ENCODE measurements at regions not wholly inside any gene's neighbourhood (a gene's known extent, or its start where the extent isn't known, plus 50 kb on each side); places are given as distances from the start of the nearest gene placed in this dataset.
"Not testable (repeated sequence)": the region's sequence is repeated elsewhere in the genome, so short reads cannot be mapped to it uniquely, and the experiment has no call there.

DNA sequence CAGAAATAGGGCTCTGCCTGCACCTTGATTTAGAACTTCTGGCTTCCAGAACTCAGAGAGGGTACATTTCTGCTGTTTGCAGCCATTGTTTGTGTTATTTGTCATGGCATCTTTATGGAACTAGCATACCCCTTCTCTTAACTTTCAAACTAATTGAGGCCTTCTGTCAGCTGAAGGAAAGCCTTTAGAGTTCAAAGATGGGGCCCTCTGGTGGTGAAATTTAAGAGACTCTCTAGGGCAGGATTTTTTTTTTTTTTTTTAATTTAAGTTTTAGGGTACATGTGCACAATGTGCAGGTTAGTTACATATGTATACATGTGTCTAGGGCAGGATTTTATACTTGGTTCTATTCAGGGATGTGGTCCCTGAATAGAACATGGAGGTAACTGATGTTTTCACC, 260.6 kb upstream of the LINC00305 start:
- DNase-seq (ENCODE audit: low read depth) = peak; percentile 22

DNA sequence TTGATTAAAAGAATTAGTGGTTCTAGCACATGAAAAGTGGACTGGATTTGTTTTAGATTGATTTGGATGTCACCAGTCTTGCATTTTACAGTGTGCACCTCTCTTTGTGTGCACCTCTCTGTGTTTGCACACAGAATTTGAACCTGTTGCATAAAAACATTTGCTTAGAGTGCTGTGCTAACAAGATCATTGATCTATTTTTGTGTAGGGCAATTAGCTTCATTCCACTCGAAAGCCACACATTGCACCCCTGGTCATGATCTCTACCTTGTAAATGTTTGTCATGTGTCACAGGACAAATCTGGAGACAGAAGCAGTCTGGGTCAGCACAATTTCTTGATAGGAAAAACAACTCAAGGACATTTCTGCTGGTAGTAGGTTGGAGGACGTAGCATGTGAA, 258.7 kb upstream of the LINC00305 start:
- DNase-seq (ENCODE audit: low read depth) = no peak

- DNase-seq (ENCODE audit: low read depth) = no peak
Observed at GRCh38 chr18:64405161-64405560, 256.3 kb upstream of the LINC00305 start.

DNA sequence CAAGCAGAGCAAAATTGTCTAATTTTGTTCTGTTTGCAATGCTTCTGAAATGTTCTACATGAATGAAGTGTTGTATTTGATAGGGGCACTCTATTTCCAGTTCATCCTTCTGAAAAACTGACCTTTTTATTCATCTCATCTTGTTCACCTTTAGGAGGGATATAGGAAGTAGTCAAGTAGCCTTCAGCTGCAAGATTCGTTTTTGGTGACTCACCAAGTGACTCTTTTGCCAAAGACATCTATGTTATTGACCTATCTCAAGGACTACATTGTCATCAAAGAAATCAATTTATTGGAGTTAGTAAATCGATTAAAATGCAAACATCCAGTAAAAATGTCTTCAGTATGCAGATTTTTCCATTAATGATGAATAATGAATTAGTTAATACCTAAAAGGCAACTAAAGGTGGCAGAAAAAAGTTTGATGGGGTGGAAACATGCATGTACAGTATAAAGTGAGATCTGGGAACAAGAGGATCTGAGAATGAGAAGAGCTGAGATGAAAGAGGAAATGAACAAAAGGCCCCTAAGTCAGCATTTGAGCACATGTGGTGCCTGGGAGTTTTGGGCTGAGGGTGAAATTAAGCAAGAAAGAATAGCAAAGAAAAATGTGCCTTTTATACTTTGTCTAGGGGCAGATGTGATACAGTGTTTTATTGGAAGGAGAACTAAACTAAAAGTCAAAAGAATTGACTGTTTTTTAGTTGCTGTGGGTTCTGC, 255.1 kb upstream of the LINC00305 start:
- no peak for DNase-seq (ENCODE audit: low read depth)

GRCh38 chr18:64402636-64403035, 253.7 kb upstream of the LINC00305 start:
- no peak for DNase-seq (ENCODE audit: low read depth)

DNA sequence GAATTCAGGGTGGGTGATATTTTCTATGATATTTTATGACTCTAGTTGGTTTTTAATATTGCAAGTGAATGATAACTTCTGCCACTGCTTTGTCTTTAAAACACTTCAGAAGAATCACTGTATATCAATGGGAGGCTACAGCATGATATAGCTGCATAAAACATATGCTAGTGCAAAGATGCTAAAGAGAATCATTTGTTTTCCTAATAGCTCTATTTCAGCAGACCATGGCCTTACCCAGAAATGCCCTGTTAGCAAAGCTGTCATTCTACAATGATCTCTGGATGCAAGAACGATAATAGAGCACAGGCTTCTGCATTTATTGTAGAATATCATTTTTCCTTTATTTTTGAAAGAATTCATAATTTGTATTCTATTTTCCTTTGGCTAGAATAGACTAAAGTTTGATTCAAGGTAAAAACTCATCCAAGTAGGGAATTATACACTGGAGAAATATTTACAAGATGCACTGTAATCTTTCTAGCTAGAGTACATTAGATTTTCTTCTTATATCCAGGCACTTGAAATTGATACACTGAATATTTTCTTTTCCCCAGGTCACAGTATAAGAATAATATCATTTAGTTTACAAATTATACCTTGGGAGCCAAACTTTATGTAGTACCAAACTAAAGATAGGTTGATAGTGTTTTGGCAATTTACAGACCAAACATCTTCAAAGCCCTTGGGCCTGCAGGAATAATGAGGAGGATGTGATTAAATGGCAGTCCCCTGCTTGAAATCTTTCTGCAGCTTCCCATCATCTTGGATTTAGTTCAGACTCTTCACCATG, 252.6 kb upstream of the LINC00305 start:
- no peak for DNase-seq (ENCODE audit: low read depth)

DNA sequence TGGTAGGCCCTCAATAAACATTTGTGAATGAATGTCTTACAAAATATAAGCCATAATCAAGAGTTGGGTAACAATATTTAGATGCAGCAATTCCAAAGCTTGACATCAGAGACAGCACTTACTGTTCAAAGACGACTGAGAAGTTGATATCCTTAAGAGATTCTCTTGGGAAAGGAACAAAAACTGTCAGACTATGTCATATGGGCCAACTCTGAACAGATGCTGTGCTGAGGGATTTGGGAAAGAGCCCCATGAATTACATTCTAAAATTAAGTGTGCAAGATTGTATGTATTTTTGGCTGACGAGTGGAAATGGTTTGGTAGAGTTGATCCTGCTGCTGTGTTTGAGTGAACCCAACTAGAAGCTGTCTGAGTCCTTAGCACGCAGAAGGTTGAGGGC, 250.7 kb upstream of the LINC00305 start:
- no peak for DNase-seq (ENCODE audit: low read depth)

GRCh38 chr18:64398320-64398719, 249.4 kb upstream of the LINC00305 start:
- DNase-seq (ENCODE audit: low read depth) = no peak

DNA sequence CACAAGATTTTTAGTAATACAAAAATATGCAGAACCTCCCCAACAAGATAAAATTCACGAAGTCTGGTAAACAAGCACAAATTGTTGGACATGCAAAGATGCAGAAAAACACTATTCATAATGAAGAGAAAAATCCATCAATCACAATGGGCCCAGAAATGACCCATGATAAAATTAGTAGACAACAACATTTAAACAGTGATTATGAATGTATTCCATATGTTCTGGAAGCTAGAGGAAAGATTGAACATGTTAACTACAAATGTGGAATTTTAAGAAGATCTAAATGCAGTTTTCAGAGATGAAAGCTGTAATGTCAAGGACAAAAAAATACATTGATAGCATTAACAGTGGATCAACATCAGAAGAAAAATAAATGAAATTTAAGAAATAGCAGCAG, 243.3 kb upstream of the LINC00305 start:
- no peak for DNase-seq (ENCODE audit: low read depth)

GRCh38 chr18:64384101-64384500, 235.2 kb upstream of the LINC00305 start:
- DNase-seq (ENCODE audit: low read depth) = no peak

DNA sequence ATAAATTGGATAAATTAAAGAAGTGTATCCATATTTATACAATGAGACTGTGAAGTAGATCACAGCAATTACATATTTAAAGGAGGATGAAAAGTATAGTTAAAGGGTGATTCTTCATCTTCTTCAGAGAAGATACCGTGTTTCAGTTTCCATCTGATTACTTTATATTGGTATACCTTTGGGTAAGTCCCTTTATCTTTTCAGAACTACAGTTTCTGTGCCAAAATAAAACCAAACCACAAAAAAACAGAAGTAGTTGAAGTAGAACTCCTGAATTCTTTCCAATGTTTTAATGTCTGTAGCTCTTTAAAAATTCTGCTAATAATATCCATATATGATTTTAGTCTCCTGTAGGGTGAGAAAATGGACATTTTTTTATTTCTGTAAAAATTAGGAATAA, 231.2 kb upstream of the LINC00305 start:
- DNase-seq (ENCODE audit: low read depth) = no peak

DNA sequence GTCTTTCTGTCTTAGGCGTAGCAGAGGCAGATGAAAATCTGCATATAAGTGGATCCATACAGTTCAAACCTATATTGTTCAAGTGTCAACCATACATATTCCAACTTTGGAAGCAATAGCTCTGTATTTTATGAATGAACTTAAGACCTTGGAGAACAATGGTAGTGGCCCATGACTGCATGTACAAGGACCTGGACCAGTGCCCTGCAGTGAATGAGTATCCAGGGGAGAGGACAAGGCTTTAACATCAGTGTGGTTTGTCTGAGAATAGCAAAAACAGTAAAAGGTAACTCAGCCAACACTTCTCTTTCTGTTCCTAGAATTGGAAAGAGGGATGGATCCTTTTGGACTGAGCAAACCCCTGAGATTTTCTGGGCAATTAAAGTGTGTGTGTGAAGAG, 230.8 kb upstream of the LINC00305 start:
- DNase-seq (ENCODE audit: low read depth) = no peak

GRCh38 chr18:64377446-64377845, 228.6 kb upstream of the LINC00305 start:
- DNase-seq (ENCODE audit: low read depth) = no peak

GRCh38 chr18:64372850-64373249, 224.0 kb upstream of the LINC00305 start:
- no peak for DNase-seq (ENCODE audit: low read depth)

DNA sequence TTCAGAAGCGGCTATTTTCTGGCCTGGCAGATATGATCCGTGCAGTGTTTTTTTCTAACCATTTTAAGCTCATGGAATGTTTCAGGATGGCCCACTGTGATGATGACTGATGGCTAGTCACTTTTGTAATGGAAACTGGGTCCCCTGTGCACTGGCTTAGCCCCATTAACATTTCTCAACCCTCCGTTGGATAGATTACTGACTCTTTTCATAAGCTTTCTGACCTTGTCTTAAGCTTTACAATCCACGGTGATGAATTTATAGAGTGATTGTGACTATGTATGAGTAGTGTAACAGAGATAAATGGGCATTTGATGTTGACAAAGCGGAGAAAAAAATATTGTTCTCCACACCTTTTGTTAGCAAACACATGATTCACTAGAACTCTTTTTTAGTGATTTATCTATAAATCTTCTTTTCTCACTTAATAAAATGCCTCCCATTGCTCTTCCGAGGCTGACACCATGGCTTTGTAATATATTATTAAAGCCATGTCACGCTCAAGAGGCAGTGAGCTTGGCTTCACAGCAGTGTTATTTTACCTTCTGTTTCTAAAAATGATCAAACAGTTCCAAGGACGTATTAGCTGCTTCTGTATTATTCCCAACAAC, 221.0 kb upstream of the LINC00305 start:
- not testable (repeated sequence) for DNase-seq (ENCODE audit: low read depth)

DNA sequence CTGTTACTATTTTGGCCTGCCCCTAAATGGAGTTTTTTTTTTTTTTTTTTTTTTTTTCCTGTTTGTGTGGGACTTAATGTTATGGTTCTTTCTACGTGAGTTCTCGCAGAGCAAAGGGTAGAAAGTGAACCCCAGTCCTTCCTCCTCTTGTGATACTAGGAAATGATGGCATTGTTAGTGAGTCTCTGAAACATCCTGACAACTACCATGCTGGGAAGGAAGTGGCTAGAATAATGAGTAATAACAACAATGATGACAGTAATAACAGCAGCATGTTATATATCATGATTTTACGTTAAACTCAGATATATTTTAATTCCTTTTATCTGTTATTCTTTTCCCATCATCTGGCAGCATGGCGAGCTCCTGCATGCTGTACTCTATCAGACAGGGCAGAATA, 216.2 kb upstream of the LINC00305 start:
- DNase-seq (ENCODE audit: low read depth) = no peak

GRCh38 chr18:64337673-64338072, 188.8 kb upstream of the LINC00305 start:
- no peak for DNase-seq (ENCODE audit: low read depth)

- DNase-seq (ENCODE audit: low read depth) = no peak
Observed at GRCh38 chr18:64337018-64337417, 188.1 kb upstream of the LINC00305 start.

GRCh38 chr18:64334748-64335147, 185.9 kb upstream of the LINC00305 start:
- no peak for DNase-seq (ENCODE audit: low read depth)

GRCh38 chr18:64333584-64333983, 184.7 kb upstream of the LINC00305 start:
- DNase-seq (ENCODE audit: low read depth) = no peak

- no peak for DNase-seq (ENCODE audit: low read depth)
Observed at GRCh38 chr18:64332835-64333234, 183.9 kb upstream of the LINC00305 start.

DNA sequence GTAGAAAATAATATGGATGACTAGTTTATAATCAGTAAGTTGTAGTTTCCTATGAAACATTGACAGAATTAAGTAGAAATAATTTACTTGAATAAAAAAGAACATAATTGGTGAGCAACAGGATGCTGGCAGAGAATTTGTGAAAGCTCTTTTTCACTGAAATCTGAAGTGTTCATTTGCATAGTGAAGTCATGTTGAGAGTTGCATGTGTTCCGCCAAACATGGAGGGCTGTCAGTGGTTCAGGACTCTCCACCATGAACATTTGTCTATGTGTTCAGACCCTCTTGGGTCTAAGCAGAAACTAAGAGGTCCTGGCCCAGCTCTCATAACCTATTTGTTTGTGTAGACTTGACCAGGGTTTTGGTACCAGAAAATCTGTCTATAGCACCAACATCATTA, 182.5 kb upstream of the LINC00305 start:
- DNase-seq (ENCODE audit: low read depth) = no peak

- no peak for DNase-seq (ENCODE audit: low read depth)
Observed at GRCh38 chr18:64330931-64331330, 182.0 kb upstream of the LINC00305 start.
